NCI-H510A (cell line): ENCODE measurements at regions not wholly inside any gene's neighbourhood (a gene's known extent, or its start where the extent isn't known, plus 50 kb on each side); places are given as distances from the start of the nearest gene placed in this dataset.

Experiments used
- DNase-seq: peaks from one replicate; lab custom pipeline; 2025; lab: John Stamatoyannopoulos, UW

DNA sequence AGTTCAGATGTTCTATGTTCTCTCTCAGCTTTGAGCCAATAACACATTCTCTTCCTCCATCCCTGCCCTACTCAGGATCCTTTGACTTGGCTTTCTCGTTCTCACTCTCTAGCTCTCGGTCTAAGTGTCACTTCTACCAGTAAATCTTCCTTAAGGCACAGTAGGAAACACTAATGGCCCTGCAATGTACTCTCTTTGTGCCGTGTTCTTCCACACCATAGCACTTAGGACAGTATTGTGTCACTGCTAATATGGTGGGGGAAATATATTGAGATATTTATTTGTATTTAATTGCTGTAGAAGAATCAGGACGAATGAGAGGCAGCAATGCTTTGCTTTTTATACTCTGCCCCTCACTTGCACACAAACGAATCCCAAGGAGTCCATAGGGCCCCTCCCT is 493.1 kb downstream of the SHISA9 start:
- DNase-seq = no peak

DNA sequence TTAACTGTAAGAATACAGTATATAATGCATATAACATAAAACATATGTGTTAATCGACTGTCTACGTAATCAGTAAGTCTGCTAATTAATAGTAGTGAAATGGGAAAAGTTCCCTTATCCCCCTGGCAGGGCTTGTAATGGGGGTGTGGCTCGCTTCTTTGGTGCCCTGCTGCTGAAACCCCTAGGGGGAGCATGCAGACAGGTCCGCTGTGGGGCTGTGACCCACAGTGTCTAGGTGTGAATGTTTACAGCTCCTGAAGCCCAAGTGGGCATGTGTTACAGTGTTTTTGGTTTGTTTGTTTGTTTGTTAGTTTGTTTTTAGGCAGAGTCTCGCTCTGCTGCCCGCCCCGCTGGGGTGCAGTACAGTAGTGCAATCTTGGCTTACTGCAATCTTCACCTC is 495.7 kb downstream of the SHISA9 start:
- no peak for DNase-seq

DNA sequence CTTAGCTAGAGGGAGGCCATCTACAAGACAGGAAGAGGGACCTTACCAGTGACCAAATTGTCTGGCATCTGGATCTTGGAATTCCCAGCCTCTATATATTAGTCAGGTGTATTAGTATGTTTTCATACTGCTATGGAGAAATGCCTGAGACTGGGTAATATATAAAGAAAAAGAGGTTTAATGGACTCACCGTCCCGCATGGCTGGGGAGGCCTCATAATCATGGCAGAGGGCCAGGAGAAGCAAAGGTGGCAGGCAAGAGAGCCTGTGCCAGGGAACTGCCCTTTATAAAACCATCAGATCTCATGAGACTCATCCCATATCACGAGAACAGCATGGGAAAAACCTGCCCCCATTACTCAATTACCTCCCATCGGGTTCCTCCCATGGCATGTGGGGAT is 500.2 kb downstream of the SHISA9 start:
- no peak for DNase-seq

DNA sequence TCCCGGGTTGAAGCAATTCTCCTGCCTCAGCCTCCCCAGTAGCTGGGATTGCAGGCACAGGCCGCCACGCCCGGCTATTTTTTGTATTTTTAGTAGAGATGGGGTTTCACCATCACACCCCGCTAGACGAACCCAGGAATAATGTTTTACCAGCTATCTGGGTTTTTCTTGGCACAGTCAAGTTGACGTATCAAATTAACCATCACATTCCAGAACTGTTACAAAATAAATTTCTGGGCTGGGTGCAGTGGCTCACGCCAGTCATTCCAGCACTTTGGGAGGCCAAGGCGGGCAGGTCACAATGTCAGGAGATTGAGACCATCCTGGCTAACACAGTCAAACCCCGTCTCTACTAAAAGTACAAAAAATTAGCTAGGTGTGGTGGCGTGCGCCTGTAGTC is 501.2 kb downstream of the SHISA9 start:
- DNase-seq = no peak

DNA sequence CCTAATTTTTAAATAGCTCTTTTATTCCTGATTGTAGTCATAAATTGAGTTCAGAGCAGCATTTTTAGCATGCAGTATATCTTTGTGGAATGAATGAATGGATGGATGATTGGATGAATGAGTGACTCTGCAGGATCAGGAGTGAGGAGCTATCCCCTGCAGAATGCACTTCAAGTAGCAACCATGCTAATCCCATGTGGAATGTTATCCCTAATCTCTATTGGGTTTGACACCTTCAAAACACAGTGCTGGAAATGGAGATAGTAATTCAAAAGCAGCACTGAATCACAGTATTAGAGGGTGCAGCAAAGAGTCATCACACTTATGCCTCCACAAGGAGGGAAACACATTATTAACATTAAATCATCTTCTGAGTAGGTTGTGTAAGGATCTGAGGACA is 501.9 kb downstream of the SHISA9 start:
- DNase-seq = no peak

DNA sequence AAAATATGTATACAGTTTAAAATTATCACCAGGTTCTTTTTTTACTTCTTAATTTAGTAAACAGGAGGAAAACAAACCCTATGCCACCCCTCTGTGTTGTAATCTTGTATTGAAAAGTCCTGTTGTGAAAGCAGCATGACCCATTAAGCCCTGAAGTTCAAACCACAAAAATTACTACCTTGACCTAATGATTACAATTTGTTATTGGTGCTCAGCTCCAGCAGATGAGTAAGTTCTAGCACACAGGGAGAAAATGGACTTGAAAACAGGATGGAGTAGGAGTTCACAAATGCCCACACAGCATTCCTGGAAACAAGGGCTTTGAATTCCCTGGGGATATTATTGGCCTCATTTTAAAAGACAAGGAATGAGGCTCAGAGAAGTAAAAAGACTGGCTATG is 505.8 kb upstream of the ERCC4 start:
- DNase-seq = no peak

DNA sequence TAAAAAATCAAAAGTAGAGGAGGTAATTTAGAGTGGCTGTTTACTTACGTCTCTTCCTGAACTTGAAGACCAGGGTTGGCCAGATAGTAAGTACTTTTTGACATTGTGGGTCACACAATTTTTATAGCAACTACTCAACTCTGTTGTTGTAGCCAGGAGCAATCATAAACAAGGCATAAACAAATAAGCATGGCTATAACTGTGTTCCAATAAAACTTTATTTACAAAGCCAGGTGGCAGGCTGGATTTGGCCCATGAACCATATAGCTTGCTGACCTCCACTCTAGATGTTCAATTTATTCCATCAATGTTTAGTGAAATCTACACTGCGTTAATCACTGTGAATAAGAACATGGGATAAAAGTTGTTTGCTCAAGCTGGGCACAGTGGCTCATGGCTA is 500.4 kb upstream of the ERCC4 start:
- DNase-seq = no peak

DNA sequence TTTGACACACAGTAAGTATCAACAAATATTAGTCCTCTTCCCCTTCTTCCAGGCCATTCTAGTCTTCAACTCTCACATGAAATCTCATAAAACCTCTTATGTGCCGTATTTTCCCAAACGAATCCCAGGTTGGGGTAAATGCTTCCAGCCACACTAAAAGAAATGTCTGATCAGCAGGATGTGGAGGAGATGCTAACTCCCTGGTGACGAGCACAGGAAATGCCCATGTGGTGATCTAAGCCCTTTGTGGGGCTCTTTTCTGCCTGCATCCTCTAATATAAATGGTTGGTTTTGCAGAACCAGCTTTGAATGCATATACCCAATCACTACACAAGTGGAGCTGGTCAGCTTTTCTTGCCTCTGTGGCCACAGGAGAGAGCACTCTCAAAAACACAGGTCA is 498.2 kb upstream of the ERCC4 start:
- DNase-seq = no peak

DNA sequence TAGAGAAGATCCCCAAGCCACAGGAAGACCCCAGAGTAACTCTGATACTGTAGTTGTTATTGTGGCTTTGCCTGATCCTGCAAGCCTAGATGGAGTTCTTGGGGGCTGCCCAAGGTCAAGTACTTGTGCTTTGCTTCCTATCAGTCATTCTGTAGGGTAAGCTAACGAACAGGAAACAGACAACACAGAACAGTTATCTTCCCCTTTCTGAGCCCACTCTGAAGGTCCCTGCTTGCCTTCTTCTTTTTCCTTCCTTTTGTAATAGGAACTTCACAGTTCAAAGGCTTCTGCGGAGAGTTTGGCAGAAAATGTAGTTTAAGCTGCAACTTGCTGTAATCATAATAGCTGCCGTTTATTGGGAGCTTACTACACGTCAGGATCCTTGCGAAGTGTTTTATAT is 494.1 kb upstream of the ERCC4 start:
- DNase-seq = no peak

DNA sequence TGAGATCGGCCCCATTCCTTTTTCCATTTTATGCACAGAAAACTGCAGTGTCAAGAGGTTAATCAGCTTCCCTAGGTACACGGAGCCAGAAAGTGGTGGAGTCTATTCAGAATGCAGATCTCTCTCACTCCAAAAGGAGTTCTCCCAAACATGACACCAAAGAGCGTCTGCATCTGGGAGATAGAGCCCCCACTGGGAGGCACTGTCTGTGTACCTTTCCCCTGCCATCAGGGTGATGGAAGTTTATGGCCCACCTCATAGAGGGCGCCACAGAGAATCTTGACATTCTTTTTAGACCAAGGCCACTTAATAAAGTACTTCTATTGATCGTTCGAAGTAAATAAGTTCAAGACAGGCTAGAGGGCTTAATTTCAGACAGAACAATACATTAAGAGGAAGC is 493.7 kb upstream of the ERCC4 start:
- no peak for DNase-seq

DNA sequence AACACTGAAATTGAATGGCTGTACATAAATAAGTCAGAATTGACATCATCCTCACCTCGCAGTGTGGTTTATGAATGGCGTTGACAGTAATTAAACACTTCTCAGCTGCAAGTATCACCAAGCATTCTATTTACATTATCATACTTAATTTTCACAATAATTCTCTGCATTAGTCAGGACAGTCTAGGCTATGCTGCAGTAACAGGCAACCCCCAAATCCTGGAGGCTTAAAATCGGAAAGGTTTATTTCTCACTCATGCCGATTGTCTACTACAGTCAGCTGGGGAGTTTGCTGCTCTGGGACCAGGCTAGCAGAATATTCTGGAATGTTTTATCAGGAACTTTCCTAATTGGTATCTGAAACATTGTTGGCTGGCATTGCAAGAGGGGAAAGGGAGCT is 493.2 kb upstream of the ERCC4 start:
- DNase-seq = no peak

DNA sequence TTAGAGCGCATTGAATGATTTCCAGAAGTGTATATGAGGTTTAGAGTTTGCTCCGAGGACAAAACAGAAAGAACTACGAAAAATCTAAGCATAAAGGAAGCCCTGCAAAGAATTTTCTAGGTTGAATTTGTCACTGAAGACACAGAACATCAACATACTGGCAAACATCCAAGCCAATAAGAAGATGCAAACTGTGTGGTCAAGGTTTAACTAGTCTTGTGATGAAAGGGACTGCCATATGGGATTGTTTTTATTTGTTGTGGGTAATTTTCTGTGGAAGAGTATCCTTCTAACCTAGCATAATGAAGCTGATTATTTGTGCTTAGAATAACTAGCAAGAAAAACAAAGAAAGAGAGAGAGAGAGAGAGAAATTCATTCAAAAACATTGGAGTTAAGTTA is 492.0 kb upstream of the ERCC4 start:
- no peak for DNase-seq

DNA sequence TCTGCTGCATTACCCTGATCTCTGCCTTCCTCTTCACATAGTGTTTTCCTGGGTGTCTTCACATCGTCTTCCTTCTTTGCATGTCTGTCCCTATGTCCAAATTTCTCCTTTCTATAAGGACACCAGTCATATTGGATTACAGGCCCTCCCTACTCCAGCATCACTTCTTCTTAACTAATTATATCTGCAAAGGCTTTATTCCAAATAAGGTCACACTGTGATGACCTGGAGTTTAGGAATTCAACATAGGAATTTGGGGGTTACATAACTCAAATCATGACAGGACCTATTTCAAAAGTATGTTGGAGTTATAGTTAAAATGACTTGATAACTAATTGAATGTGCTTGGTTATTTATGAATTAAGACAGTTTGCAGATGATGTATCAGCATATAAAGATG is 490.5 kb upstream of the ERCC4 start:
- DNase-seq = no peak

DNA sequence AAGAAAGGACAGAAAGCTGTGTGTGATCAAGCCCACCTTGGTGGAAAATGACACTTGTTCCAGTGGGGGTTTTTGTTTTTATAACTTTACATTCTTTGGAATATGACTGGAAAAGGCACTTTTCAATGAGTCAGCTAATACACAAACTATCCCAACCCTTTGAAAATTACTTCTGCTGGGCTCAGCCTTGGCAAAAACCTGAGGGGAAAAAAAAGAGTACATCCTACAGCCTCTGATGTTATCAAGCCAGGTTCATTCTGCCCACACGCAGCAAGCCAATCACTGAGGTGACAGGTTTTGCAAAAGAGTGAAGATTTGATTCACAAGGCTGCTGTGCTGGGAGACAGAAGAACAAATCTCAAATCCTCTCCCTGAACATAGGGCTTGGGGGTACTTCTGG is 484.5 kb upstream of the ERCC4 start:
- no peak for DNase-seq

DNA sequence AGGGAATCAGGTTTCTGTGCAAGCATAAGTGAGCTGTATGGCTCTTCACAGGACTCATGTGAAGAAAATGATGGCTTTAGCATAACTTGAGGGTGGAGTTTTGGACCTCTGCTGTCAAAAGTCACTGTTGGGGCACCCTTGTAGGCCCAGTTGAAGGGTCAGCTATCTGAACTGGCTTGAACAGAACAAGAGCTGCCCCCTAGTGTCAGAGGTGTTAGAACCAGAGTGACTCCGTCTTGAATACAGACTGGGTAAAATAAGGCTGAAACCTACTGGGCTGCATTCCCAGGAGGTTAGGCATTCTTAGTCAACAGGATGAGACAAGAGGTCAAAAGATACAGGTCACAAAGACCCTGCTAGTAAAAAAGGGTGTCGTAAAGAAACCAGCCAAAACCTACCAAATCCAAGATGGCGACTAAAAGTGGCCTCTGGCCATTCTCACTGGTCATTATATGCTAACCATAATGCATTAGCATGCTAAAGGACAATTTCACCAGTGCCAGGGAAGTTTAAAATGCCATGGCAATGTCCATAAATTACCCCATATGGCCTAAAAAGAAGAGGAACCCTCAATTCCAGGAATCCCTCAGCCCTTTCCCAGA is 484.0 kb upstream of the ERCC4 start:
- DNase-seq = no peak

DNA sequence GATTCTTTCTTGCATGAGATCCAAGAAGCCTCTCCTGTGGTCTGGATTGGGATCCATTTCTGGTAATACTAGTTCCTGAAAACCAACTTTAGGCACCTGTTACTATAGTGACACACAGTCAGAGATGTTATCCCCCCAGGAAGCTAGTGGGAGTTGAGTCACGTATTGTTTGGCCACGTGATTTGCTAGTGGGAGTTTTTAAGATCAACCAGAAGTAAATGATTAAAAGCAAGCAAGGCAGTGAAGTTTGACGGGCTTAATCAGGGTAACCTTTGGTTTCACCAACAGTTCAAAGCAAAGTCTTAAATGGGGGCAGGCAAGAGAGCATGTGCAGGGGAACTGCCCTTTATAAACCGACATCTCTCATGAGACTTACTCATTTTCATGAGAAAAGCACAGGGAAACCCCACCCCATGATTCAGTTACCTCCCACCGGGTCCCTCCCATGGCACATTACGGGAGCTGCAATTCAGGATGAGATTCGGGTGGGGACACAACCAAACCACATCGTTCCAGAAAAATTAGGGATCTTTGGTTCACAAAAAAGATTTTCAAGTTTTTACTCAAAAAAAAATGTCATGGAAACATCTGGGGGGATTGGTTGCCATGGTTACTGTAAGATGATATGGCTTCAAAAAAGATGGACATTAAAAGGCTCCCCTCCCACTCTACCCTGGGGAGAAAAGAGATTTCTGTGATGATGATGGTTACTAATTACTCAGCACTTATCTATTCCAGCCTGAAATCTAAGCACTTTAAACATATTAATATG is 483.1 kb upstream of the ERCC4 start:
- DNase-seq = no peak

DNA sequence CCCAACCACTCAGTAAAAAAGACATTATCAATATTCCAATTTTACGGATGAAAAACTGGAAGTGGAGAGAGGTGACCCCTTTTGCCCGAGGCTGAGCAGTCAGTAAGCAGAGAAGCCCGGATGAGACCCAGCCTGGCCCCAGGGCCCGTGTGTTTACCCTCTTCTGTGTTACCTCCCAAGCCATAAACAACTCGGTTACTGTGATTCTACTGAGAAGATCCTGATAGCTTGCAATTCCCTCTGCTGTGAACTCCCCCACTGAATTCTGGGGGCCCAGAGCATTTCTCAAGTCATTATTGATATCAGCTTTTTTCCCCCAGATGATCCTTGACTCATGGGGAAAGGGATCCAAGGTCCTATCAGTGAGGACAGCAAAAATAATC is 482.6 kb upstream of the ERCC4 start:
- no peak for DNase-seq

DNA sequence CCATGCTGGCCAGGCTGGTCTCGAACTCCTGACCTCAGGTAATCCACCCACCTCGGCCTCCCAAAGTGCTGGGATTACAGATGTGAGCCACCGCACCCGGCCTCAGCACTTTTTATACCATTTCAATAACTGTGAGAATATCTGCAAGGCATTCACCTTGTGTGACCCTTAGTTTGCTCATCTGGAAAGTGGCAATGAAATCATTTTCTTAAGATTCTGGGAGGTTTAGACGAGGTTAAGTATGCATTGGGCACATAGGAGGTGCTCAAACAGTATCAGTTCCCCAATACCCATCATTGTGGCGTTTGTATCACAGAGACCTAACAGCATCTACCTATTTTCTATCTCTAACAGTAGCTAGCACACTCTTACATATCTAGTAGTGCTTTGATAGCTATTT is 481.9 kb upstream of the ERCC4 start:
- no peak for DNase-seq

DNA sequence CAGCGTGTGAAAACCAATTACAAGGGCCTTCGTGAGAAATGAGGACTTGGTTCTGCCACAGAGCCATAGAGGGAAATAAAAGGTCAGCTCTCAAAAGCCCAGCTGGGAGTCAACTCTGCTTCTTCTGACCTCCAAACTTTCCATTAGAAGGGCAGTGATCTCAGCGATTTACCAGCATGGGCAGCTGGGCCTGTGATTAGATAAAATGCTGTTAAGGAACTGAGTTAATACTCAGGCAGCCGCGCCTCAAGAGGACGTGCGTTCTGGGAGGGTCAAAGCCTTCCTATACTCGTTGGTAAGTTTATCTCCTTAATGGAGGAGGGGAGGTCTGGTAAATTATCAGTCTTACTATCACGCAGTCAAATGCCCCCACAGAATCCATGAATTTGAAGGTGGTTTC is 480.2 kb upstream of the ERCC4 start:
- DNase-seq = no peak

DNA sequence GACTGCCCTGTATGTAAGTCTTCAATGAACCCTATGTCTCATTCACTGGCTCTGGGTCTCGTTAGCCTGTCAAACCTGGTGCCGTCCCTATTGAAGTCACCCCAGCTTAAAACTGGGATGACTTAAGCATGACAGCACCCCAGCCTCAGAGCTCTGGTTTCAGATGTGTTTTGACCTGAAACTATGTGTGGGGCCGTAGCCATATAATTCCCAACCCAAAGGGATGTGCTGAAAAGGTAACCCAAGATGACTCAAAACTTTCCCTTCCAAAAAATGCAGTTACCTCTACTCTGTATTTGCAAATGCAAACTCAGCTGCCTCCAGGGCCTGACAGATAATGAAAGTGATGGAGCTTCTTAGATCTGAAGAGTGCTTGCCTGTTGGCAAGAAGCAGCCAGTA is 478.3 kb upstream of the ERCC4 start:
- no peak for DNase-seq

DNA sequence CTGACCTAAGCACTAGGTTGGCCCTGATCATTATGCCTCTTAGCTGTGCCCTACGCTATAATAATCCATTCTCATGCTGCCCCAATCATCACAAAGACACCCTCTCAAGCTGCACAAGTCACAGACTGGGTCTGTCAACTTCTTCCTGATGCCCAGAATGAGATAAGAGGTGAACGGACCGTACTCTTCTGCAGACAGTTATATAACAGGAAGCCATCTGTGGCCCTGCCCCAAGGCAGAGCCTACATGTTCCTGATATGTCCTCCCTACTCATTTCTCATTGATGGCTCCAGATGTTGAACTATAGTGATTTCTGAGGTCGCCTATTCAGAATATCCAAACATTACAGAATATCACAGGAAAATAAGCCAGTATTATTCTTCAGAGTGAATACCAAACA is 471.6 kb upstream of the ERCC4 start:
- DNase-seq = no peak

DNA sequence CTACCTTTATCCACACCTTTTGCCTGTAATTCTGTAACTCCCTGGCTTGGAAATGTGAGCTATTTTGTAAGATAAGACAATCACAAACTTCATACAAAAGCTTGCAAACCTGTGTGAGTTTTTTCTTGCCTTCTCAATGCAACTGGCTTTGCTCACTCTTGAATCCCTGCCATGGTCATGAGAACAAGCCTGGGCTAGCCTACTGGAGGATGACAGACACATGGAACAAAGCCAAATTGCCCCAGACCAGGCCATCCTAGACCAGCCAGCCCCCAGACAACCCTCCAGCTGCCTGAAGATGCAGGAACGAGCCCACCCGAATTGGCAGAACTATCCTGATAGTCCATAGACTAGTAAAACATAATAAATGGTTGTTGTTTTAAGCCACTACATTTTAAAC is 466.6 kb upstream of the ERCC4 start:
- no peak for DNase-seq

DNA sequence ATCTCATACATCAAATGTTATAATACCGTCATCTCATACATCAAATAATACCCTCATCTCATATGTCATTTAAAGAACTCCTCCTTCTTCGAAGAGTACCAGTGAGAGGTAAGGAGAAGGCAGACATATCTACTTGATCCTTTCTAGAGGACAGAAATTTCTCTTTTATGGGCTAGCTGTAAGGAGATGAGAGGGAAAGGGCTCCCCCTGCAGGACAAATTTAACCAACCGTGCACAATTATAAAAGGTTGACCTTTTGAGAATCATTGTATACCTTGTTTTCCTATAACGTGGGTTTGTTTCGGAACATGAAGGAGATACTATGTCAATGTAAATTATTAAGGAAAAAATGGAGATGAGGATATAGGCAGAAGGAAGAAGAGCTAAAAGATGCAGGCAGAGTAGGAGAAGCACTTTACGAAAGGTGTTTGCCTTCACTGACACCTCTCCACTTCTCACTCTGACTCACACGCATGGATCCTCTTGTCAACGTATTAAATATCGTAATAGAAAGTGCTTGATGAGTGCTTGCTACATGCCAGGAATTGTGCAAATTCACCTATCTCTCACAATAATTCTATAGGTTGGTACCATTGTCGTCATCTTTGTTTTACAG is 465.9 kb upstream of the ERCC4 start:
- no peak for DNase-seq

DNA sequence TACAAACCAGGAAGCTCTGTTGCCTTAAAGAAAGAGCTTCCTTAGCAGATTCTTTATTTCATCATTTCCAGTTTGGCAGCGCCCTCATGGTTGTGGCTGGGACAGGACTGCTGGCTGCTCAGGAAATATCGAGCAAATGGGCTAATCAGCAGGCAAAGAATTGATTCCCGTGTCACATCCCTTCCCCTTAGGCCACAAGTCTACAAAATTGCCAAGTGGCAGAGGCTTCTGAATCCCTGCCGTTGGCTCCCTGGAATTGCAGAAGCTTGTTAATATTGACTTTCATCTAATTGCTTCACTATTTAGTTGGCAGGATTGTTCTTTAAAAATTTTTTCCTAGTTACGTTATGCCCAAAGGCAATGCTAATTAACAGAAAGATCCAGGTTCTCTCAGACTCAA is 456.3 kb upstream of the ERCC4 start:
- DNase-seq = no peak
